Neutrophil (primary cell): ENCODE measurements at regions not wholly inside any gene's neighbourhood (a gene's known extent, or its start where the extent isn't known, plus 50 kb on each side); places are given as distances from the start of the nearest gene placed in this dataset.
"Not testable (repeated sequence)": the region's sequence is repeated elsewhere in the genome, so short reads cannot be mapped to it uniquely, and the experiment has no call there.

Experiments
- H3K27ac ChIP-seq: fragments of 200-600 bp; sonication (generic); 2 replicates; pipeline ENCODE4 v1.5.1; 2016; ENCODE audit warnings: mild to moderate bottlenecking, moderate library complexity
- H3K27me3 ChIP-seq: fragments of 200-600 bp; sonication (generic); 2 replicates; pipeline ENCODE4 v1.6.0; 2016; ENCODE audit warnings: mild to moderate bottlenecking
- H3K36me3 ChIP-seq: fragments of 200-600 bp; sonication (generic); 2 replicates; pipeline ENCODE4 v1.5.1; 2017
- H3K4me1 ChIP-seq, 2 experiments: fragments of 200-600 bp in 1 of 2; sonication (generic) in 1 of 2; 1 replicate in 1 of 2; 2 replicates in 1 of 2; pipeline versions ENCODE4 v1.5.1 to v1.6.1; 2013 to 2016; ENCODE audit warnings: low read depth in 1 of 2, low read length in 1 of 2, mild to moderate bottlenecking in 1 of 2, moderate library complexity in 1 of 2; ENCODE audit not compliant: control insufficient read depth in 1 of 2, insufficient read depth in 1 of 2
- H3K4me3 ChIP-seq, 2 experiments: fragments of 200-600 bp in 1 of 2; sonication (generic) in 1 of 2; 1 replicate in 1 of 2; 2 replicates in 1 of 2; pipeline ENCODE4 v1.5.1; 2013 to 2016; ENCODE audit warnings: low read depth in 1 of 2, low read length in 1 of 2, mild to moderate bottlenecking in 1 of 2, moderate library complexity in 1 of 2
- H3K9me3 ChIP-seq: fragments of 200-600 bp; sonication (generic); 2 replicates; pipeline ENCODE4 v1.5.1; 2016
- TF ChIP-seq, protein P1 (sequence below): fragments of 200-600 bp; sonication (generic); IDR thresholded peaks from 2 replicates; pipeline ENCODE4 v1.5.1; 2016; ENCODE audit warnings: antibody characterized with exemption

DNA sequence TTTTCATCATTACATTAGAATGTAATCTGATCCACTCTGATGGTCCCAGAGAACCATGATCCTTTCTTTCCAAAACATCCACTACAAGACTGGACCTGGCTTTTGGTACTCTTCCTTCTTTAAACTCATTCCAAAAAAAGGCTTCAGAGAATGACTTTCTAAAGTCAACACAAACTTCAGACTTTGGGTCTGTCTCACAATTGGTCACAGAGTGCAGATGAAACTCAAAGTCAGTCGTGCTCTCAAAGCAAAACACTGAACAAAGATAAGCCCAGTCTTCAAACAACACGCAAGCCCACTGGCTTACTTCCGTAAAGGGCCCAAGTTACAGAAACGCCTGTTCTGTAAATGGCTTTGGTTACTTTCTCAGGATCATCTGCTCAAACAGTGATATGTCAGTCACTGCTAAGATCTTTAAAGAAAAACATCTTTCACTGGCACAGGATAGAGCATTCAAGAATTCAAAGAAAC lies 250.9 kb upstream of the MKLN1 start:
- no peak overlapping the region for H3K4me3 ChIP-seq
- no peak overlapping the region for H3K27ac ChIP-seq
- TF ChIP-seq, protein P1, sequence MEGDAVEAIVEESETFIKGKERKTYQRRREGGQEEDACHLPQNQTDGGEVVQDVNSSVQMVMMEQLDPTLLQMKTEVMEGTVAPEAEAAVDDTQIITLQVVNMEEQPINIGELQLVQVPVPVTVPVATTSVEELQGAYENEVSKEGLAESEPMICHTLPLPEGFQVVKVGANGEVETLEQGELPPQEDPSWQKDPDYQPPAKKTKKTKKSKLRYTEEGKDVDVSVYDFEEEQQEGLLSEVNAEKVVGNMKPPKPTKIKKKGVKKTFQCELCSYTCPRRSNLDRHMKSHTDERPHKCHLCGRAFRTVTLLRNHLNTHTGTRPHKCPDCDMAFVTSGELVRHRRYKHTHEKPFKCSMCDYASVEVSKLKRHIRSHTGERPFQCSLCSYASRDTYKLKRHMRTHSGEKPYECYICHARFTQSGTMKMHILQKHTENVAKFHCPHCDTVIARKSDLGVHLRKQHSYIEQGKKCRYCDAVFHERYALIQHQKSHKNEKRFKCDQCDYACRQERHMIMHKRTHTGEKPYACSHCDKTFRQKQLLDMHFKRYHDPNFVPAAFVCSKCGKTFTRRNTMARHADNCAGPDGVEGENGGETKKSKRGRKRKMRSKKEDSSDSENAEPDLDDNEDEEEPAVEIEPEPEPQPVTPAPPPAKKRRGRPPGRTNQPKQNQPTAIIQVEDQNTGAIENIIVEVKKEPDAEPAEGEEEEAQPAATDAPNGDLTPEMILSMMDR = no peak
- H3K4me1 ChIP-seq = peaks cover 0 to 15% of the 10 kb centered on the region in 2 experiments
- peaks cover 54% of the 10 kb centered on the region for H3K36me3 ChIP-seq
- H3K27me3 ChIP-seq = no peaks in the 10 kb centered on the region
- H3K9me3 ChIP-seq = no peaks in the 10 kb centered on the region

DNA sequence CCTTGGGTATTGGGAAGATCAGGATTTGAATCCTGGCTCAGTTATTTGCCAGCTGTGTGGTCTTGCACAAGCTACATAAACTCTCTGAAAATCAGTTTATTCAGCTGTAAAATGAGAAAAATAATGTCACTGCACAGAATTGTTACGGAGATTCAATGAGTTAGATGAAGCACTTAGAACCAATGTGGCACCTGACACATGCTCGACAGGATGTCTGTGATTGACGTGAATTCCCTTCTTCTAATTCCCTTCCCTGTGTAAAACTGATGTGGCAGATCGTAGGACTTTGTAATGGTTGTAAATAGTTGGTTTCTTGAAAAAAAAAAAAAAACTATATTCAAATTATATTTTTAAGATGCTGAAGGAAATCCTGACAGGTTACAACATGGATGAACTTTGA lies 249.9 kb upstream of the MKLN1 start:
- H3K4me3 ChIP-seq = no peak overlapping the region
- peak overlapping the region; percentile 16 for H3K27ac ChIP-seq
- no peaks in the 10 kb centered on the region for H3K27me3 ChIP-seq
- TF ChIP-seq, protein P1 = no peak
- no peaks in the 10 kb centered on the region for H3K9me3 ChIP-seq
- H3K4me1 ChIP-seq = peaks cover 0 to 5% of the 10 kb centered on the region in 2 experiments
- peaks cover 54% of the 10 kb centered on the region for H3K36me3 ChIP-seq

DNA sequence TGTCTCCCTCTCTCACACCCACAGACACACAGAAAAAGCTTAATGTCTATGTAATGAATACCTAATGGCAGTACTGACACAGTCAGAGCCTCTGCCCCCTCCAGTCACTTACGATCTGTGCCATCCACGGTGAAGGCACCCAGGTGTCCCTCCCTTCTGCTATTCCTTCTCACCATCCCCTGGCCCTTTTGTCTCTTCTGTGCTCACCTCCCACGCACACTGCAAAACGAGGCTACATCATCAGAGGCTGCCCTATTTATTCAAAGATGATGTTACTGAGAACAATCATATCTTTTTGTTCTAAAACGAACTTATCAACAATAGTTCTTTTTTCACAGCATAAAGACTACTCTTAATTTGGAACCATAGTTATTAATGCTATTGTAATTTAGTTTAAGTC lies 246.9 kb upstream of the MKLN1 start:
- Histone ChIP-seq H3K36me3 (peaks cover 27% of the 10 kb centered on the region), H3K27me3 (no peaks in the 10 kb centered on the region), H3K27ac (no peak overlapping the region), H3K4me3 (no peak overlapping the region), H3K9me3 (no peaks in the 10 kb centered on the region), H3K4me1 (peaks cover 5 to 14% of the 10 kb centered on the region in 2 experiments)
- TF ChIP-seq, protein P1 = no peak

DNA sequence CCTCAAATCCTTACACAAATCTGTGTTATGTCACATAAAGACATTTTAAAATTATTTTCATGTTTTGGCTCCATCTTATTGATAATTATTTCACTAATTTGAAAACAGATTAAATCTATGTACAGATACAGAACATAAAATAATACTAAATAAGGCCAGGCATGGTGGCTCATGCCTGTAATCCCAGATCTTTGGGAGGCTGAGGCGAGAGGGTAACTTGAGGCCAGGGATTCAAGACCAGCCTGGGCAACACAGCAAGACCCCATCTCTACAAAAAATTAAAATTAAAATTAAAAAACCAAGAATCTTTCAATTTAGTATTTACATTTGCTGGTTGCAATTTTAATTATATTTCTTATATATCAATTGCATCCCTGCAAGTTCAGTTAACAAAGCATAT lies 246.4 kb upstream of the MKLN1 start:
- no peak overlapping the region for H3K4me3 ChIP-seq
- H3K36me3 ChIP-seq = peaks cover 24% of the 10 kb centered on the region
- peaks cover 5 to 14% of the 10 kb centered on the region in 2 experiments for H3K4me1 ChIP-seq
- H3K9me3 ChIP-seq = no peaks in the 10 kb centered on the region
- no peaks in the 10 kb centered on the region for H3K27me3 ChIP-seq
- H3K27ac ChIP-seq = no peak overlapping the region
- TF ChIP-seq, protein P1 = no peak

DNA sequence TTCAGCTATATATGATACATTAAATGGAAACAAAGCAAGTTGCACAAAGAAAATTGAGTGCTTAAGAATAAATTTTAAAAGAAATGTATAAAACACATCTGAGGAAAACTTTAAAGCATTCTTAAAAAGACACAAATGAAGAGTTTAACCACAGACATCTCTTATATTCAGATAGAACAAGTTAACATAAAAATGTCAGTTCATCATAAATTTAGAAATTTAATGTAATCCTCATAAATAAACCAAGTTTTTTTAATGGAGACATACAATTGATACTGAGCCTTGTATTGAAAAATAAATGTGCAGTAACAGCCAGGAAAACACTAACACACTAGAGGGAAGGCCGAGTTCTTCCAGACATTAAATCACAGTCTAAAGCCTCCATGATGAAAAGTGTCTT lies 243.9 kb upstream of the MKLN1 start:
- TF ChIP-seq, protein P1 = no peak
- Histone ChIP-seq H3K9me3 (no peaks in the 10 kb centered on the region), H3K4me3 (no peak overlapping the region)

DNA sequence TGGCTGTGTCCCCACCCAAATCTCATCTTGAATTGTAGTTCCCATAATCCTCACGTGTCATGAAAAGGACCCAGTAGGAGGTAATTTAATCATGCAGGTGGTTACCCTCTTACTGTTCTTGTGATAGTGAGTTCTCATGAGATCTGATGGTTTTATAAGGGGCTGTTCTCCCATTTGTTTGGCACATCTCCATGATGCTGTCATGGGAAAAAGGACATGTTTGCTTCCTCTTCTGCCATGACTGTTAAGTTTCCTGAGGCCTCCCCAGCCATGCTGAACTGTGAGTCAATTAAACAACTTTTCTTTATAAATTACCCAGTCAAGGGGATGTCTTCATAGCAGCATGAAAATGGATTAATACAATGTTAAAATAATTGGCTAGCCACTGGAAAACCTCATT lies 243.3 kb upstream of the MKLN1 start:
- H3K27me3 ChIP-seq, H3K9me3 ChIP-seq, H3K4me3 ChIP-seq: not testable (repeated sequence)
- Histone ChIP-seq H3K4me1 (peaks cover 5 to 14% of the 10 kb centered on the region in 2 experiments), H3K36me3 (peaks cover 20% of the 10 kb centered on the region), H3K27ac (peak overlapping the region; percentile 60)

More for the DNA sequence above, 243.9 kb upstream of the MKLN1 start:
- peaks cover 23% of the 10 kb centered on the region for H3K36me3 ChIP-seq
- peaks cover 5 to 14% of the 10 kb centered on the region in 2 experiments for H3K4me1 ChIP-seq
- peak overlapping the region; percentile 60 for H3K27ac ChIP-seq
- no peaks in the 10 kb centered on the region for H3K27me3 ChIP-seq
